ENCODE measurements at regions not wholly inside any gene's neighbourhood (a gene's known extent, or its start where the extent isn't known, plus 50 kb on each side); places are given as distances from the start of the nearest gene placed in this dataset.

- intact Hi-C loops (cut with DNase I; ENCODE audit: low total_unique reads) = no loop called here
- no peak overlapping the region for H3K27ac ChIP-seq
- H3K4me3 ChIP-seq = no peak overlapping the region
- no peaks in the 10 kb centered on the region for H3K9me3 ChIP-seq
- H3K4me1 ChIP-seq = no peaks in the 10 kb centered on the region
- DNase-seq = no peak
- H3K36me3 ChIP-seq = no peaks in the 10 kb centered on the region
- no peaks in the 10 kb centered on the region for H3K27me3 ChIP-seq
- TF ChIP-seq POLR2A (IDR thresholded peaks at IDR 0.05) (no peak), CTCF (IDR thresholded peaks at IDR 0.05) (no peak)
Measured at GRCh38 chr3:71896751-71897150, 111.8 kb upstream of the PROK2 start.

GRCh38 chr3:71893702-71894479 is 108.9 kb upstream of the PROK2 start:
- H3K27me3 ChIP-seq = no peaks in the 10 kb centered on the region
- intact Hi-C loops (cut with DNase I; ENCODE audit: low total_unique reads) = no loop called here
- no peaks in the 10 kb centered on the region for H3K36me3 ChIP-seq
- no peaks in the 10 kb centered on the region for H3K4me1 ChIP-seq
- no peak for DNase-seq
- no peak overlapping the region for H3K4me3 ChIP-seq
- TF ChIP-seq POLR2A (IDR thresholded peaks at IDR 0.05) = no peak
- H3K9me3 ChIP-seq = no peaks in the 10 kb centered on the region
- H3K27ac ChIP-seq = no peak overlapping the region

- no peak for TF ChIP-seq CTCF (IDR thresholded peaks at IDR 0.05)
- TF ChIP-seq POLR2A (IDR thresholded peaks at IDR 0.05) = no peak
- Histone ChIP-seq H3K4me1 (no peaks in the 10 kb centered on the region), H3K27ac (no peak overlapping the region), H3K36me3 (no peaks in the 10 kb centered on the region), H3K9me3 (no peaks in the 10 kb centered on the region), H3K4me3 (no peak overlapping the region), H3K27me3 (no peaks in the 10 kb centered on the region)
- no peak for DNase-seq
- intact Hi-C loops (cut with DNase I; ENCODE audit: low total_unique reads) = no loop called here
Measured at GRCh38 chr3:71893122-71893521, 108.2 kb upstream of the PROK2 start.

GRCh38 chr3:71891483-71891882 is 106.5 kb upstream of the PROK2 start:
- DNase-seq = no peak
- H3K27me3 ChIP-seq = no peaks in the 10 kb centered on the region
- H3K4me3 ChIP-seq = no peak overlapping the region
- TF ChIP-seq CTCF (IDR thresholded peaks at IDR 0.05) = no peak
- no peak for TF ChIP-seq POLR2A (IDR thresholded peaks at IDR 0.05)
- no peaks in the 10 kb centered on the region for H3K36me3 ChIP-seq
- H3K9me3 ChIP-seq = no peaks in the 10 kb centered on the region
- intact Hi-C loops (cut with DNase I; ENCODE audit: low total_unique reads) = no loop called here
- no peaks in the 10 kb centered on the region for H3K4me1 ChIP-seq
- no peak overlapping the region for H3K27ac ChIP-seq

GRCh38 chr3:71890356-71890931 is 105.5 kb upstream of the PROK2 start:
- intact Hi-C loops (cut with DNase I; ENCODE audit: low total_unique reads) = no loop called here
- no peaks in the 10 kb centered on the region for H3K27me3 ChIP-seq
- H3K9me3 ChIP-seq = no peaks in the 10 kb centered on the region
- H3K36me3 ChIP-seq = no peaks in the 10 kb centered on the region
- H3K27ac ChIP-seq = no peak overlapping the region
- no peaks in the 10 kb centered on the region for H3K4me1 ChIP-seq
- TF ChIP-seq POLR2A (IDR thresholded peaks at IDR 0.05) (no peak), CTCF (IDR thresholded peaks at IDR 0.05) (no peak)
- DNase-seq = no peak
- no peak overlapping the region for H3K4me3 ChIP-seq
